Spleen (tissue), 7 donors: ENCODE measurements at regions not wholly inside any gene's neighbourhood (a gene's known extent, or its start where the extent isn't known, plus 50 kb on each side); places are given as distances from the start of the nearest gene placed in this dataset.

Source experiments
- POLR2A ChIP-seq, 3 donors: fragments of 450-650 bp; IDR thresholded peaks; one replicate each; pipeline ENCODE4 v1.5.1; 2017; ENCODE audit warnings: antibody characterized with exemption in 3 of 3, mild to moderate bottlenecking in 1 of 3
- POLR2AphosphoS5 ChIP-seq, 3 donors: sonication (generic); formaldehyde crosslinking; IDR thresholded peaks; one replicate each; pipeline ENCODE4 v1.5.1; 2017; ENCODE audit warnings: antibody characterized with exemption in 3 of 3
- TF ChIP-seq, protein P1 (sequence below), 11 experiments: fragments of 200-600 bp in 7 of 11; fragments of 450-650 bp in 4 of 11; sonication (generic) in 4 of 11; IDR thresholded peaks in 8 of 11; conservative IDR thresholded peaks in 3 of 11; 1 replicate in 7 of 11; 2 replicates in 4 of 11; pipeline versions ENCODE4 v1.4.0 to v1.8.0; 2016 to 2021; ENCODE audit warnings: antibody characterized with exemption in 11 of 11, inconsistent platforms in 4 of 11, mild to moderate bottlenecking in 1 of 11
- donor health status: DM: no; HTN: no; CAD: no; lungs with moderate emphysema.
- donor health status: DM: no; HTN: no; CAD: no.
- donor health status: DM: no; HTN: no; CAD: no.

DNA sequence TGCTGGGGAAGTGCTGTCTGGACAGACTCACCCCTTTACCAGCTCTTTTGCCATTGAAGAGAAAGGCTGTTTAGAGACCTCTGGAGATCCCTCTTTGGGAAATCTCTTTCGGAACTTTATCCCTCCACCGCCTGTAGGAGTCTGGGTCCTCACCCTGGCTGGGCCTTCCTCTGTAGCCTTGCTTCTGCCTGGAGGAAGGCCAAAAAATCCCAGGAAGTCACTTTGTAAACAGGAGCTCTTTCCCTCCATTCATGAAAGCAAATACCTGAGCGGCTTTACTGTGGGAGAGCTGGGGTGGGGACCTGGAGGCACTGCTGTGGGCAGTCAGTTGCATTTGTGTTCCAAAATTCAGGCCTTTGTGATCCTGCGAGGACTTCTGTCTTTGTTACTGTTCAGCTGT lies 126.2 kb downstream of the KLF6 start:
- TF ChIP-seq, protein P1, sequence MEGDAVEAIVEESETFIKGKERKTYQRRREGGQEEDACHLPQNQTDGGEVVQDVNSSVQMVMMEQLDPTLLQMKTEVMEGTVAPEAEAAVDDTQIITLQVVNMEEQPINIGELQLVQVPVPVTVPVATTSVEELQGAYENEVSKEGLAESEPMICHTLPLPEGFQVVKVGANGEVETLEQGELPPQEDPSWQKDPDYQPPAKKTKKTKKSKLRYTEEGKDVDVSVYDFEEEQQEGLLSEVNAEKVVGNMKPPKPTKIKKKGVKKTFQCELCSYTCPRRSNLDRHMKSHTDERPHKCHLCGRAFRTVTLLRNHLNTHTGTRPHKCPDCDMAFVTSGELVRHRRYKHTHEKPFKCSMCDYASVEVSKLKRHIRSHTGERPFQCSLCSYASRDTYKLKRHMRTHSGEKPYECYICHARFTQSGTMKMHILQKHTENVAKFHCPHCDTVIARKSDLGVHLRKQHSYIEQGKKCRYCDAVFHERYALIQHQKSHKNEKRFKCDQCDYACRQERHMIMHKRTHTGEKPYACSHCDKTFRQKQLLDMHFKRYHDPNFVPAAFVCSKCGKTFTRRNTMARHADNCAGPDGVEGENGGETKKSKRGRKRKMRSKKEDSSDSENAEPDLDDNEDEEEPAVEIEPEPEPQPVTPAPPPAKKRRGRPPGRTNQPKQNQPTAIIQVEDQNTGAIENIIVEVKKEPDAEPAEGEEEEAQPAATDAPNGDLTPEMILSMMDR (IDR thresholded peaks at IDR 0.05 in 8 of 11, conservative IDR thresholded peaks at IDR 0.05 in 3 of 11), result no peak
- TF ChIP-seq POLR2AphosphoS5 (IDR thresholded peaks at IDR 0.05) (no peak), POLR2A (IDR thresholded peaks at IDR 0.05) (no peak)
